ENCODE measurements at regions not wholly inside any gene's neighbourhood (a gene's known extent, or its start where the extent isn't known, plus 50 kb on each side); places are given as distances from the start of the nearest gene placed in this dataset.
A peak's percentile ranks its signal among the peaks of the same experiment; 100 is the strongest.

GRCh38 chrX:6778544-6779503, 243.9 kb upstream of the VCX3A start:
- DNase-seq: peak; percentile 51

GRCh38 chrX:6777238-6778002, 242.5 kb upstream of the VCX3A start:
- DNase-seq: no peak

- no peak for DNase-seq
These were observed 236.0 kb upstream of the VCX3A start for GRCh38 chrX:6770936-6771335.

- no peak for DNase-seq
These were observed 234.0 kb upstream of the VCX3A start for GRCh38 chrX:6768881-6769280.

- DNase-seq: no peak
These were observed 226.3 kb upstream of the VCX3A start for GRCh38 chrX:6761251-6761650.

GRCh38 chrX:6759655-6760375, 224.9 kb upstream of the VCX3A start:
- no peak for DNase-seq

- DNase-seq: no peak
These were observed 223.3 kb upstream of the VCX3A start for GRCh38 chrX:6758234-6758633.

- no peak for DNase-seq
These were observed 222.7 kb upstream of the VCX3A start for GRCh38 chrX:6757631-6758030.

- DNase-seq: no peak
These were observed 213.7 kb upstream of the VCX3A start for GRCh38 chrX:6748595-6748994.

GRCh38 chrX:6738518-6739470, 203.9 kb upstream of the VCX3A start:
- no peak for DNase-seq

GRCh38 chrX:6734844-6735634, 200.1 kb upstream of the VCX3A start:
- no peak for DNase-seq

- DNase-seq: no peak
These were observed 197.2 kb upstream of the VCX3A start for GRCh38 chrX:6732101-6732500.

GRCh38 chrX:6729626-6730025, 194.7 kb upstream of the VCX3A start:
- no peak for DNase-seq

- no peak for DNase-seq
These were observed 183.8 kb upstream of the VCX3A start for GRCh38 chrX:6718766-6719165.

GRCh38 chrX:6708676-6709380, 173.9 kb upstream of the VCX3A start:
- no peak for DNase-seq

GRCh38 chrX:6708041-6708440, 173.1 kb upstream of the VCX3A start:
- DNase-seq: no peak

- DNase-seq: no peak
These were observed 172.6 kb upstream of the VCX3A start for GRCh38 chrX:6707497-6707896.

GRCh38 chrX:6701085-6701484, 166.2 kb upstream of the VCX3A start:
- no peak for DNase-seq

- no peak for DNase-seq
These were observed 160.8 kb upstream of the VCX3A start for GRCh38 chrX:6695717-6696116.

- DNase-seq: no peak
These were observed 160.1 kb upstream of the VCX3A start for GRCh38 chrX:6694977-6695376.

GRCh38 chrX:6694221-6694620, 159.3 kb upstream of the VCX3A start:
- DNase-seq: no peak

Measured in retina (tissue), 1 donor.